ENCODE measurements at regions not wholly inside any gene's neighbourhood (a gene's known extent, or its start where the extent isn't known, plus 50 kb on each side); places are given as distances from the start of the nearest gene placed in this dataset.

- DNase-seq (ENCODE audit: low read depth, low spot score): no peak
Observed at GRCh38 chr20:50390685-50391443, 119.3 kb upstream of the PTPN1 start.

GRCh38 chr20:50391444-50392137, 118.6 kb upstream of the PTPN1 start:
- no peak for DNase-seq (ENCODE audit: low read depth, low spot score)

DNA sequence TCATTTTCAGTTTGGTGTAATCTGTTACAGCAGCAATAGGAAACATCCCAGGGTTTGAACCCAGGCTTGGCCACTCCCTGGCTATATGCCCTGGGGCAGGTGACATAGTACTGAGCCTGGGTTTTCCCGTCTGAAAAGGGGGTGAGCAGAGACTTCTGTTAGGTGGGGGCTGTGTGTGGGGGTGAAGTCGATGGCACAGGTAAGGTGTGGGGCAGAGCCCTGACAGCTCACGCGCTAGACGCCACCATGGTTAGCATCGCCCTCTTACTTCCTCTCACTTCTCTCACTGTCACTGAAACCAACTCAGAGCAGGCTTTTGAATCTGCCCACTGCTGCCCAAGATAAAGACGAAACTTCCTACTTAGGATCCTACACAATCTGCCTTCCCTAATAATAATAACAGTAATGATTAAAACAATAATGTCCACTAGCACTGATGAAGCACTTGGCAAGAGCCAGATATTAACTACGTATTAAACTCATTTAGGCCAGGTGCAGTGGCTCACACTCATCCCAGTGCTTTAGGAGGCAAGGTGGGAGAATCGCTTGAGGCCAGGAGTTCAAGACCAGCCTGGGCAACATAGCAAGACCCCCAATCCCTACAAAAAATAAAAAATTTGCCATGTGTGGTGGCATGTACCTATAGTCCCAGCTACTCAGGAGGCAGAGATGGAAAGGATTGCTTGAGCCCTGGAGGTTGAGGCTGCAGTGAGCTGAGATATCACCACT, 117.9 kb upstream of the PTPN1 start:
- no peak for DNase-seq (ENCODE audit: low read depth, low spot score)

DNA sequence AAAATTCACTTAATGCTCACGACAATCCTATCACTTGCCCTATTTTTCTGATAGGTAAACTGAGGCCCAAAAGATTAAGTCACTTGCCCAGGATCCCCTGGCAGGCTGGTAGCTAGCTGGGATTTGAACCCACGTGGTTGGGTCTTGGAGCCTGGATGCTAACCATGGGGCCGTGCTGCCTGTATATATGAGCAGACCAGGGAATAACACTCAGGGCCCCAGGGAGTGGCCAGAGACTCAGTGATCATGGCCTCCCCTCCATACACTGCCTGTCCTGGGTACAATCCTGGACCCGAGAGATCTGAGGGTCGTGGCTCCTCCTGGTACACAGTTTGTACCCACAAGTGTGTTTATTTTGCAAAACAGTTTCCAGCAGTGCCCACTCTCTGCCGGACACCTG, 116.9 kb upstream of the PTPN1 start:
- DNase-seq (ENCODE audit: low read depth, low spot score): no peak

GRCh38 chr20:50393990-50394561, 116.1 kb upstream of the PTPN1 start:
- DNase-seq (ENCODE audit: low read depth, low spot score): no peak

GRCh38 chr20:50394569-50394968, 115.6 kb upstream of the PTPN1 start:
- no peak for DNase-seq (ENCODE audit: low read depth, low spot score)

DNA sequence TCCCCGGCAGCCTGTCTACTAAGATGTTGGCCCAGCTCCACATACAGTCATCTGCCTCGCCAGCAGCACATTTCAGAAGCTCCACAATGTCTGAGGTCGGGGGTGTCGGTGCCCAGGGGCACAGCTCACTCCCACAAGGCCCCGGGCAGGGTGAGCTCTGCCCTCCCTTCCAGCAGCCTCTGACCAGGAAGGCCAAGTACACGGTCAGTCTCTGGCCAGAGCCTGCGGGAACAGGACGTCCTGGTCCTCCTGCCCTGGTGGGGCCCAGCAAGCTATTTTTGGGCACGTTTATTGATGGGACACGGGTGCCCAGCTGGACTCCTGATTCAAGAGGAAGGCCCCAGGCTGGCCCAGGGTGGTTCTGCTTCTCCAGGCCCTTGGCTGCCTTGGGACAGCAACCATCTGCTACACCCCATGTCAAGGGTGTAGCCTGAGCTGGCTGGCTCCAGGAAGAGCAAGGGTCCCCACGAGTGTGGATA, 114.9 kb upstream of the PTPN1 start:
- DNase-seq (ENCODE audit: low read depth, low spot score): no peak

GRCh38 chr20:50395914-50396488, 114.2 kb upstream of the PTPN1 start:
- no peak for DNase-seq (ENCODE audit: low read depth, low spot score)

DNA sequence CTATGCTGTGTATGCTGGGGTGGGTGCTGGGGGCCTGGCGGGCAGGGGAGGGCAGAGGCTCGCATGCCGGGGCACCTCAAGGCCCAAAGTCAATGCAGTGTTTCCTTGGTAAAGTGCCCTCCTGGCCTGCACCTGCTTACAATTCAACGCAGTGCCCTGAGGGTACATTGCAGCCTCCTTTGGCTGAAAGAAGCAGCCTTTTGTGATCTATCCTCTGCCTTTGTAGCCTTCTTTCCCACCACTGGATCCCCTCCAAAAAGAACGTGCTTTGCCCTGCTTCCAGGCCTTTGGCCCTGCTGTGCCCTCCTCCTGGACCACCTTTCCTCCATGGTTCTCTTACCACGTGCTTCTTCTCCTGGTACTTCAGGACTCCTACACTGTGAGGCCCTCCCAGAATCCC, 113.6 kb upstream of the PTPN1 start:
- no peak for DNase-seq (ENCODE audit: low read depth, low spot score)

- DNase-seq (ENCODE audit: low read depth, low spot score): no peak
Observed at GRCh38 chr20:50397058-50397457, 113.1 kb upstream of the PTPN1 start.

DNA sequence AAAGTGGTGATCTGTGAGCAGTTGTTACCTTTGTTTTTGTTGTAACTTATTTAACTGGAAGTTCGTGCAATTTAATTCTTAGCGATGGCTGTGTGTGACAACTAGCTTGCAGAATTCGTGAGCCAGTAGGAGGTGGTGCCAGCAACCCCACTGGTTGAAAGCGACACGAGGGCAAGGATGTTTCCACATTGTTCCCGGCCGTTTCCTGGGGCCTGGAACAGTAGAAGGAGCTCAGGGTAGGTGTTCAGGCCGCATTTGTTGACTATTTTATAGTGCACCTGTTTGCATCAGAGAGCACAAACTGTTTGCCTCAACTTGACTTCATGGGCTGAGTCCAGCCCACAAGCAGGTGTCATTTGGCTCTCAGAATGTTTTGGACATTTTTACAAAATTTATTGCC, 112.1 kb upstream of the PTPN1 start:
- no peak for DNase-seq (ENCODE audit: low read depth, low spot score)

DNA sequence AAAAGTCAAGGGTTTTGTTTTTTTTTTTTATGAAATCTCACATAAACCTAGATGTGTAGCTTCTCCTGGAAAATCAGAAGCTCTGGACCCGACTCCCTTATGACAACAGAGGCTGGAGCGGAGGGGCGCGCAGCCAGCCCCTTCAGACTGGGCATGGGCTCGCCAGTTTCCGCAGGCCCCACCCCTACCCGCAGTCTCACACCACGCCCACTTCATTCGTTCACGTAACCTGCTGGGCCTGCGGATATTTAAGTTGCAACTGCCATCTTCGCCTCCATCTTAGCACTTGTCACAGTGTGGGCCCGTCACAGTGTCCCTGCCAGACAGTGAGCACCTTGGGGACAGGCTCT, 111.7 kb upstream of the PTPN1 start:
- DNase-seq (ENCODE audit: low read depth, low spot score): no peak

GRCh38 chr20:50398821-50399554, 111.2 kb upstream of the PTPN1 start:
- no peak for DNase-seq (ENCODE audit: low read depth, low spot score)

GRCh38 chr20:50399555-50399916, 110.6 kb upstream of the PTPN1 start:
- no peak for DNase-seq (ENCODE audit: low read depth, low spot score)

GRCh38 chr20:50399917-50400704, 110.1 kb upstream of the PTPN1 start:
- no peak for DNase-seq (ENCODE audit: low read depth, low spot score)

GRCh38 chr20:50400705-50401586, 109.2 kb upstream of the PTPN1 start:
- DNase-seq (ENCODE audit: low read depth, low spot score): no peak

DNA sequence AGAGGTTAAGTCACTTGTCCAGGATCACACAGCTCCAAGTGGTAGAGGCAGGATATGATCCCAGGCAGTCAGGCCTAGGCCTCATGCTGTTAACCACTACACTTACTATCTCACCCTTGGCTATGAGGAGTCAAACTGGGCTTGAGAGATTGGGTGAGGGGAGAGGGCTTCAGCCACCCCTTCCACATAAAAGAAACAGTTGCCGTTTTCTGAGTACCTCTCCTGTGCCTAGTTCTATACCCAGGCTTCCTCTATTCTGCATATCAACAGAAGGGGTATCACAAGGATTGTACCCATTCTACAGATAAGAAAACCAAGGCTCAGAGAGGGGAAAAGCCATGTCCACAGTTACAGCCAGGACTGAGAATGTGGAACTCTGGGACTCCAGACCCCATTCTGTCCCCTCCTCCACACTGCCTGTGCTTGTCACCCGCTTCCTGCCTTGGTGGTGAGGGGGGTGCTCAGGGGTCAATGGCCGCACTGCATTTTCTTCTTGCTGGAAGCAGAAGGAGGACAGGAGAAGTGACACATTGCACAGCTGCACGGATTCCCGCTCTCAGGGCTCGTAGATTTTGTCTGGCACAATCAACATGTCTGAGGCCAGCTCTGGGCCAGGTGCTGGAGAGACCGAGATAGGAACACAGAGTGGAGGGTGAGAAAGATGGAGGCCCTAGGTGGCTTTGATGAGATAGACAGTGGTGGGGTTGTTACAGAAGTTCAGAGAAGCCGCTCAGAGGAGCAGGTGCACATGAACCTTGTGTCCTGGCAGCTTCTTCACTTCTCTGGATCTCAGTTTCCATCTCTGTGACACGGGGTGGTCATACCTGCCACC, 108.4 kb upstream of the PTPN1 start:
- no peak for DNase-seq (ENCODE audit: low read depth, low spot score)

DNA sequence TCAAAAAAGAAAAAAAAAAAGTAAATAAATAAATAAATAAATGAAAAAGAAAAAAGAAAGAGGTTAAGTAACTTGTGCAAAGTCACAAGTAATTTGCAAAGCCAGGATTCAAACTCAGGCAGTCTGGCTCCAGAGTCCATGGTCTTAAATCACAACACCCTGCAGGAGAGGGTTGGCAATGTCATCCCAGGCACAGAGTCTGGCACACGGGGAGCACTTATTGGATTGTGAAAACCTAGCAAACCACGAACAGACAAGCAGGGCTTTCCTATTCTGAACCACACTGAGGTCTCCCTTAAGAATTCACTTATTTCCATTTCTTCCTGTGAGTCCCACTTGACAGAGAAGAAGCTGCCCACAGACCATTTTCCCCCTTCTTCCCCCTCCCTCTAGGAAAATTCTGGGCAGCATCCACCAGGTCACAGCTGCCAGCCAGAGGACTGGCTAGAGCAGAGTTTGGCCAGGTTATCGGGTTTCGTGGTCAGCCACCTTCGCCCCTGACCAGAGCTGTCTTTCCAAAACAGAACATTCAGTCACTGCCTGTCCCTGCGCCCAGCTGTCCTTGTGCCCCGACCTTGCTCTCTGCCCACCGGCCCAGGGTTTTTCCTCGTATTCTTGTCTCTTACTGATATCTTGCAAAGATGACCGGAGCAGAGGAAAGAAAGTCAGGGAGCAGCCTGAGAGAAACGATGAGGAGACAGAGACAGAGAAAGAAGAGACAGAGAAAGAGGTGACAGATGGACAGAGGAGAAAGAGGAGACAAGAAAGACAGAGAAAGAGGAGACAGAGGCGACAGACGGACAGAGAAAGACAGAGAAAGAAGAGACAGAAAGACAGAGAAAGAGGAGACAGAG, 106.4 kb upstream of the PTPN1 start:
- no peak for DNase-seq (ENCODE audit: low read depth, low spot score)
